Cardiac septum (tissue), 1 donor: ENCODE measurements at regions not wholly inside any gene's neighbourhood (a gene's known extent, or its start where the extent isn't known, plus 50 kb on each side); places are given as distances from the start of the nearest gene placed in this dataset.
"Not testable (repeated sequence)": the region's sequence is repeated elsewhere in the genome, so short reads cannot be mapped to it uniquely, and the experiment has no call there.

Source experiments
- DNase-seq: peaks from one replicate; pipeline ENCODE4 v3.0.0-alpha.2; 2020; ENCODE audit warnings: low spot score
- intact Hi-C: fragments of 100-400 bp; cut with DNase I; formaldehyde crosslinking; loops from one replicate; pipeline ENCODE4 v1.14.0; 2022
- donor health status: DM: no; HTN: no; CAD: no.

- peak; percentile 17 for DNase-seq
Measured at GRCh38 chr19:200203-200602, 91.0 kb downstream of the PLPP2 start.

More at GRCh38 chr19:200203-200602, 91.0 kb downstream of the PLPP2 start:
- intact Hi-C loops, result not testable (repeated sequence)
